ENCODE measurements at regions not wholly inside any gene's neighbourhood (a gene's known extent, or its start where the extent isn't known, plus 50 kb on each side); places are given as distances from the start of the nearest gene placed in this dataset.

DNA sequence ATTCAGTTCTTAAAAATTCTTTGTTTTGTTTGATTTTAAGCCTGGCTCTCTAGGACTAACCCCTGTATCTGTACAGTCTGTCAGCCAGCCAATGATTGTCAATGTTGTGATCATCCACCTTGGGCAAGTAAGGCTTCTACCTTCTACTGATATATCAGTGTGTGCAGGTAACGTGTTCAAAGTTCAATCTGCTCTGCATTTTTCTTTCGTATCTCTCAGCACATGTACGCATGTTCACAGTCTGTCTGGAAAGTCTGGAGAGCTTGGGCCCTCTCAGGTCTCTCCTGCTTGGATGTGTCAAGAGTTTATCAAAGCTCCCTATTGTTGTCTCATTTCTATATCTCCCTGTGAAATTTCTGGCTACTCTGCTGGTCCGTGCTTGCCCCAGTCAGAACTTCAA, 138.6 kb upstream of the VRK1 start:
- TF ChIP-seq EGR1 (IDR thresholded peaks at IDR 0.05; ENCODE audit: low read depth in 2 of 2) (no peak), SP1 (IDR thresholded peaks at IDR 0.05) (no peak)
- Histone ChIP-seq H3K27ac (ENCODE audit: low read depth in 1 of 2, low read length in 2 of 2) (no peak overlapping the region), H3K4me1 (ENCODE audit: control insufficient read depth in 4 of 4, insufficient read depth in 4 of 4, low read length in 3 of 4) (no peaks in the 10 kb centered on the region), H3K27me3 (ENCODE audit: control insufficient read depth in 4 of 4, insufficient read depth in 4 of 4, low read length in 3 of 4) (peaks cover 0 to 7% (median 1%) of the 10 kb centered on the region in 4 donors), H3K4me3 (ENCODE audit: low read depth in 1 of 3, low read length in 3 of 3) (no peak overlapping the region), H3K9ac (ENCODE audit: low read depth in 1 of 2, low read length in 2 of 2) (no peak overlapping the region), H3K9me3 (ENCODE audit: control insufficient read depth in 4 of 4, low read length in 3 of 4) (peaks cover 0 to 7% (median 2%) of the 10 kb centered on the region in 4 donors), H3K36me3 (ENCODE audit: control insufficient read depth in 4 of 4, insufficient read depth in 3 of 4, low read depth in 1 of 4, low read length in 3 of 4) (no peaks in the 10 kb centered on the region)
- no peak for DNase-seq (ENCODE audit: low spot score)
- 63% methylated on average over 4 of the region's 4 CpGs for WGBS

GRCh38 chr14:96660123-96660522, 137.1 kb upstream of the VRK1 start:
- Histone ChIP-seq H3K27ac (ENCODE audit: low read depth in 1 of 2, low read length in 2 of 2) (no peak overlapping the region), H3K4me1 (ENCODE audit: control insufficient read depth in 4 of 4, insufficient read depth in 4 of 4, low read length in 3 of 4) (no peaks in the 10 kb centered on the region), H3K27me3 (ENCODE audit: control insufficient read depth in 4 of 4, insufficient read depth in 4 of 4, low read length in 3 of 4) (peaks cover 0 to 10% (median 1%) of the 10 kb centered on the region in 4 donors), H3K9ac (ENCODE audit: low read depth in 1 of 2, low read length in 2 of 2) (no peak overlapping the region), H3K36me3 (ENCODE audit: control insufficient read depth in 4 of 4, insufficient read depth in 3 of 4, low read depth in 1 of 4, low read length in 3 of 4) (no peaks in the 10 kb centered on the region), H3K9me3 (ENCODE audit: control insufficient read depth in 4 of 4, low read length in 3 of 4) (peaks cover 0 to 7% (median 2%) of the 10 kb centered on the region in 4 donors), H3K4me3 (ENCODE audit: low read depth in 1 of 3, low read length in 3 of 3) (no peak overlapping the region)
- TF ChIP-seq, protein P1, sequence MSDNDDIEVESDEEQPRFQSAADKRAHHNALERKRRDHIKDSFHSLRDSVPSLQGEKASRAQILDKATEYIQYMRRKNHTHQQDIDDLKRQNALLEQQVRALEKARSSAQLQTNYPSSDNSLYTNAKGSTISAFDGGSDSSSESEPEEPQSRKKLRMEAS (IDR thresholded peaks at IDR 0.05): no peak
- TF ChIP-seq, protein P2, sequence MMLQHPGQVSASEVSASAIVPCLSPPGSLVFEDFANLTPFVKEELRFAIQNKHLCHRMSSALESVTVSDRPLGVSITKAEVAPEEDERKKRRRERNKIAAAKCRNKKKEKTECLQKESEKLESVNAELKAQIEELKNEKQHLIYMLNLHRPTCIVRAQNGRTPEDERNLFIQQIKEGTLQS (IDR thresholded peaks at IDR 0.05): no peak
- no peak for TF ChIP-seq EGR1 (IDR thresholded peaks at IDR 0.05; ENCODE audit: low read depth in 2 of 2)
- TF ChIP-seq TAF1 (conservative IDR thresholded peaks at IDR 0.05): no peak
- TF ChIP-seq FOXA1 (IDR thresholded peaks at IDR 0.05): no peak
- TF ChIP-seq RAD21 (IDR thresholded peaks at IDR 0.05): no peak
- no peak for TF ChIP-seq HNF4G (IDR thresholded peaks at IDR 0.05)
- TF ChIP-seq JUND (IDR thresholded peaks at IDR 0.05): no peak
- TF ChIP-seq SP1 (IDR thresholded peaks at IDR 0.05): no peak
- no peak for TF ChIP-seq FOXA2 (IDR thresholded peaks at IDR 0.05)
- no peak for TF ChIP-seq YY1 (IDR thresholded peaks at IDR 0.05)
- no peak for TF ChIP-seq CTCF (IDR thresholded peaks at IDR 0.05; ENCODE audit: low read depth, low read length, missing input control)
- TF ChIP-seq, protein P3, sequence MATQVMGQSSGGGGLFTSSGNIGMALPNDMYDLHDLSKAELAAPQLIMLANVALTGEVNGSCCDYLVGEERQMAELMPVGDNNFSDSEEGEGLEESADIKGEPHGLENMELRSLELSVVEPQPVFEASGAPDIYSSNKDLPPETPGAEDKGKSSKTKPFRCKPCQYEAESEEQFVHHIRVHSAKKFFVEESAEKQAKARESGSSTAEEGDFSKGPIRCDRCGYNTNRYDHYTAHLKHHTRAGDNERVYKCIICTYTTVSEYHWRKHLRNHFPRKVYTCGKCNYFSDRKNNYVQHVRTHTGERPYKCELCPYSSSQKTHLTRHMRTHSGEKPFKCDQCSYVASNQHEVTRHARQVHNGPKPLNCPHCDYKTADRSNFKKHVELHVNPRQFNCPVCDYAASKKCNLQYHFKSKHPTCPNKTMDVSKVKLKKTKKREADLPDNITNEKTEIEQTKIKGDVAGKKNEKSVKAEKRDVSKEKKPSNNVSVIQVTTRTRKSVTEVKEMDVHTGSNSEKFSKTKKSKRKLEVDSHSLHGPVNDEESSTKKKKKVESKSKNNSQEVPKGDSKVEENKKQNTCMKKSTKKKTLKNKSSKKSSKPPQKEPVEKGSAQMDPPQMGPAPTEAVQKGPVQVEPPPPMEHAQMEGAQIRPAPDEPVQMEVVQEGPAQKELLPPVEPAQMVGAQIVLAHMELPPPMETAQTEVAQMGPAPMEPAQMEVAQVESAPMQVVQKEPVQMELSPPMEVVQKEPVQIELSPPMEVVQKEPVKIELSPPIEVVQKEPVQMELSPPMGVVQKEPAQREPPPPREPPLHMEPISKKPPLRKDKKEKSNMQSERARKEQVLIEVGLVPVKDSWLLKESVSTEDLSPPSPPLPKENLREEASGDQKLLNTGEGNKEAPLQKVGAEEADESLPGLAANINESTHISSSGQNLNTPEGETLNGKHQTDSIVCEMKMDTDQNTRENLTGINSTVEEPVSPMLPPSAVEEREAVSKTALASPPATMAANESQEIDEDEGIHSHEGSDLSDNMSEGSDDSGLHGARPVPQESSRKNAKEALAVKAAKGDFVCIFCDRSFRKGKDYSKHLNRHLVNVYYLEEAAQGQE (IDR thresholded peaks at IDR 0.05): no peak
- TF ChIP-seq GABPA (IDR thresholded peaks at IDR 0.05 in 1 of 2, conservative IDR thresholded peaks at IDR 0.05 in 1 of 2): no peak
- TF ChIP-seq RXRA (IDR thresholded peaks at IDR 0.05): no peak
- DNase-seq (ENCODE audit: low spot score): no peak
- WGBS: 53% methylated on average over 1 of the region's 1 CpG
